ENCODE measurements at regions not wholly inside any gene's neighbourhood (a gene's known extent, or its start where the extent isn't known, plus 50 kb on each side); places are given as distances from the start of the nearest gene placed in this dataset.

DNA sequence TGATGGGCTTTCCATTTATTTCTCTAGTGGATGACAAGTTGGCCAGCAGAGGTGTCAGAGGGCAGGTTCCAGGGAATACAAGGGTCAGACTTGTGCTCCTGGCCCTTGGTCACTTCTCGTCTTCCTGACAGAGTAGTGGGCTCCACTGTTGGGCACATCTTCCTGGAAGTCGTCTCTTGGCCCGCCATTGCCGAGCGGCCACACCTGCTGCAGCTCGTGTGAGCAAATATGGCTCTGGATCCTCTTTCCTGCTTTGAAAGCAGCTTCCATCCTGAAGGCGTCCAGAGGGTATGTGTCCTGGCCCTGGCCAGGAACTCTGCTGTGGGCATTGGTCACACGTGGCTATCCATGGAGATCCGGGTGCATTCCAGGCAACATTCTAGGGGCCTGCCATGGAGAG, 100.2 kb downstream of the SNRPN start:
- TF ChIP-seq, protein P1, sequence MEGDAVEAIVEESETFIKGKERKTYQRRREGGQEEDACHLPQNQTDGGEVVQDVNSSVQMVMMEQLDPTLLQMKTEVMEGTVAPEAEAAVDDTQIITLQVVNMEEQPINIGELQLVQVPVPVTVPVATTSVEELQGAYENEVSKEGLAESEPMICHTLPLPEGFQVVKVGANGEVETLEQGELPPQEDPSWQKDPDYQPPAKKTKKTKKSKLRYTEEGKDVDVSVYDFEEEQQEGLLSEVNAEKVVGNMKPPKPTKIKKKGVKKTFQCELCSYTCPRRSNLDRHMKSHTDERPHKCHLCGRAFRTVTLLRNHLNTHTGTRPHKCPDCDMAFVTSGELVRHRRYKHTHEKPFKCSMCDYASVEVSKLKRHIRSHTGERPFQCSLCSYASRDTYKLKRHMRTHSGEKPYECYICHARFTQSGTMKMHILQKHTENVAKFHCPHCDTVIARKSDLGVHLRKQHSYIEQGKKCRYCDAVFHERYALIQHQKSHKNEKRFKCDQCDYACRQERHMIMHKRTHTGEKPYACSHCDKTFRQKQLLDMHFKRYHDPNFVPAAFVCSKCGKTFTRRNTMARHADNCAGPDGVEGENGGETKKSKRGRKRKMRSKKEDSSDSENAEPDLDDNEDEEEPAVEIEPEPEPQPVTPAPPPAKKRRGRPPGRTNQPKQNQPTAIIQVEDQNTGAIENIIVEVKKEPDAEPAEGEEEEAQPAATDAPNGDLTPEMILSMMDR (IDR thresholded peaks at IDR 0.05) = no peak
- no peak for TF ChIP-seq POLR2A (IDR thresholded peaks at IDR 0.05)

Measured in uterus (tissue), 2 donors.